H1 (cell line): ENCODE measurements at regions not wholly inside any gene's neighbourhood (a gene's known extent, or its start where the extent isn't known, plus 50 kb on each side); places are given as distances from the start of the nearest gene placed in this dataset.

ENCODE experiments used
- CHD1 ChIP-seq: IDR thresholded peaks from 2 replicates; pipeline ENCODE4 v1.6.1; 2012; ENCODE audit warnings: low read depth, low read length, improper control_type of control experiment
- CHD7 ChIP-seq: fragments of 300-600 bp; sonication (generic); IDR thresholded peaks from 2 replicates; pipeline ENCODE4 v1.7.1; 2012; ENCODE audit warnings: low read length, moderate library complexity, mild to moderate bottlenecking, inconsistent platforms; ENCODE audit not compliant: insufficient replicate concordance
- CTBP2 ChIP-seq: IDR thresholded peaks from 2 replicates; pipeline ENCODE4 v1.7.0; 2011; ENCODE audit warnings: borderline replicate concordance, mild to moderate bottlenecking, moderate library complexity, mixed read lengths, low read length; ENCODE audit not compliant: insufficient read depth, insufficient read length
- CTCF ChIP-seq, 3 experiments: IDR thresholded peaks; 1 replicate in 2 of 3; 2 replicates in 1 of 3; pipeline versions ENCODE4 v1.5.1 to v1.6.1; 2011; ENCODE audit warnings: low read length in 3 of 3, mild to moderate bottlenecking in 3 of 3, inconsistent platforms in 2 of 3, low read depth in 1 of 3, moderate library complexity in 1 of 3; ENCODE audit not compliant: insufficient read depth in 1 of 3; ENCODE audit errors: control extremely low read depth in 1 of 3
- EGR1 ChIP-seq: IDR thresholded peaks from 2 replicates; pipeline ENCODE4 v1.6.1; 2011; ENCODE audit warnings: low read depth, low read length, borderline replicate concordance
- EZH2 ChIP-seq: fragments of 200-600 bp; sonication (generic); IDR thresholded peaks from 2 replicates; pipeline ENCODE4 v1.7.1; 2012; ENCODE audit warnings: low read depth, mild to moderate bottlenecking, moderate library complexity, low read length, inconsistent platforms; ENCODE audit not compliant: severe bottlenecking
- HDAC2 ChIP-seq, 2 experiments: fragments of 300-600 bp in 1 of 2; sonication (generic) in 1 of 2; IDR thresholded peaks; 2 replicates each; pipeline ENCODE4 v1.6.1; 2011 to 2012; ENCODE audit warnings: low read depth in 2 of 2, low read length in 2 of 2, mild to moderate bottlenecking in 2 of 2, moderate library complexity in 2 of 2, borderline replicate concordance in 1 of 2, inconsistent platforms in 1 of 2
- JUN ChIP-seq: IDR thresholded peaks from 2 replicates; pipeline ENCODE4 v1.6.1; 2011; ENCODE audit warnings: low read depth, mild to moderate bottlenecking, improper control_type of control experiment, low read length
- POLR2A ChIP-seq, 2 experiments: IDR thresholded peaks; 1 replicate in 1 of 2; 2 replicates in 1 of 2; pipeline ENCODE4 v1.6.1; 2011; ENCODE audit warnings: low read depth in 2 of 2, low read length in 2 of 2, mild to moderate bottlenecking in 2 of 2; ENCODE audit errors: control extremely low read depth in 1 of 2
- RAD21 ChIP-seq, 2 experiments: IDR thresholded peaks in 1 of 2; conservative IDR thresholded peaks in 1 of 2; 2 replicates each; pipeline ENCODE4 v1.6.1; 2011; ENCODE audit warnings: low read depth in 2 of 2, low read length in 2 of 2, improper control_type of control experiment in 1 of 2, inconsistent platforms in 1 of 2, mild to moderate bottlenecking in 1 of 2, moderate library complexity in 1 of 2
- TAF1 ChIP-seq: IDR thresholded peaks from 2 replicates; pipeline ENCODE4 v1.6.1; 2011; ENCODE audit warnings: mild to moderate bottlenecking, low read depth, low read length
- TAF7 ChIP-seq: optimal IDR thresholded peaks from 2 replicates; pipeline ENCODE3; 2011; ENCODE audit warnings: low read depth, mild to moderate bottlenecking, inconsistent platforms, low read length, moderate library complexity, borderline replicate concordance
- TBP ChIP-seq: IDR thresholded peaks from 2 replicates; pipeline ENCODE4 v1.6.1; 2011; ENCODE audit warnings: low read depth, low read length, improper control_type of control experiment

DNA sequence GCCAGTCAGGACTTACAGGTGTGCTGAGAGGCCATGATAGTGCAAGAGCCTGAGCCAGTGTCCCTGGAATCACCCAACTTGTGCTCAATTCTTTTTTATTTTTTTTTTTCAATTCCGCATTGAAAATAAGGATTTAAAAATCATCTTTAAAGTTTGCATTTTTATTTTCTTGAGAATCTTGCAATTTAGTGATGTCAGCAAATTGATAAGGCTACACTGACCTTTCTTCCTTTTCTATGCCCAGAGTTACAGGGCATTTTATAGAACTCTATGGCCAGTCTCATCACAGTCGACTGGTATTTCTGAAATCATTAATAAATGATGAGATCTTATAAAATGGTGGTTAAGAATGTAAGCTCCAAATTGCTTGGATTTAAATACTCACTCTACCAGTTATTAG lies 63.3 kb upstream of the PRKD1 start:
- TF ChIP-seq EGR1 (no peak), CTCF (IDR thresholded peaks at IDR 0.05; ENCODE audit: control extremely low read depth in 1 of 3, insufficient read depth in 1 of 3, low read depth in 1 of 3, low read length in 3 of 3) (no peak), POLR2A (IDR thresholded peaks at IDR 0.05; ENCODE audit: control extremely low read depth in 1 of 2, low read depth in 2 of 2, low read length in 2 of 2) (no peak), TAF1 (no peak), CHD1 (no peak), RAD21 (IDR thresholded peaks at IDR 0.05 in 1 of 2, conservative IDR thresholded peaks at IDR 0.05 in 1 of 2; ENCODE audit: low read depth in 2 of 2, low read length in 2 of 2) (no peak), CHD7 (no peak), TAF7 (no peak), EZH2 (no peak), TBP (no peak), JUN (no peak), CTBP2 (no peak), HDAC2 (IDR thresholded peaks at IDR 0.05; ENCODE audit: borderline replicate concordance in 1 of 2, low read depth in 2 of 2, low read length in 2 of 2) (no peak)
